Esophagus squamous epithelium (tissue), 5 donors: ENCODE measurements at regions not wholly inside any gene's neighbourhood (a gene's known extent, or its start where the extent isn't known, plus 50 kb on each side); places are given as distances from the start of the nearest gene placed in this dataset.

Source experiments
- DNase-seq: peaks from one replicate; lab custom pipeline; 2025; lab: John Stamatoyannopoulos, UW
- H3K27ac ChIP-seq, 4 donors: fragments of 200-600 bp; sonication (generic); one replicate each; pipeline ENCODE4 v1.5.1; 2016 to 2019; ENCODE audit warnings: mild to moderate bottlenecking in 1 of 4
- H3K27me3 ChIP-seq, 4 donors: fragments of 200-600 bp; sonication (generic); 1 replicate in 3 of 4; 2 replicates in 1 of 4; pipeline versions ENCODE4 v1.5.1 to v1.6.0; 2017 to 2021; ENCODE audit warnings: antibody characterized with exemption in 1 of 4
- H3K36me3 ChIP-seq, 3 donors: fragments of 200-600 bp; sonication (generic); one replicate each; pipeline ENCODE4 v1.5.1; 2016 to 2019
- H3K4me1 ChIP-seq, 3 donors: fragments of 200-600 bp; sonication (generic); one replicate each; pipeline ENCODE4 v1.5.1; 2017 to 2019
- H3K4me3 ChIP-seq, 4 donors: fragments of 200-600 bp; sonication (generic); 1 replicate in 3 of 4; 2 replicates in 1 of 4; pipeline ENCODE4 v1.5.1; 2016 to 2019; ENCODE audit warnings: mild to moderate bottlenecking in 2 of 4, moderate library complexity in 1 of 4
- H3K9me3 ChIP-seq, 3 donors: fragments of 200-600 bp; sonication (generic); one replicate each; pipeline ENCODE4 v1.5.1; 2016 to 2019
- POLR2A ChIP-seq, 4 donors: fragments of 450-650 bp; IDR thresholded peaks; one replicate each; pipeline ENCODE4 v1.6.1; 2017; ENCODE audit warnings: antibody characterized with exemption in 4 of 4, mild to moderate bottlenecking in 4 of 4, moderate library complexity in 3 of 4
- WGBS, 2 donors: methylation state at CpG; one replicate each; pipeline ENCODE4 v1.1.5; 2018; 5-methylcytosine and 5-hydroxymethylcytosine counted together
- intact Hi-C: fragments of 100-400 bp; cut with DNase I; formaldehyde crosslinking; loops from one replicate; pipeline ENCODE4 v1.15.0; 2022
- TF ChIP-seq, protein P1 (sequence below), 6 experiments: fragments of 450-650 bp in 4 of 6; fragments of 200-600 bp in 2 of 6; sonication (generic) in 2 of 6; IDR thresholded peaks; one replicate each; pipeline ENCODE4 v1.5.1; 2016 to 2019; ENCODE audit warnings: antibody characterized with exemption in 6 of 6, mild to moderate bottlenecking in 4 of 6, moderate library complexity in 4 of 6
- donor health status: DM: yes; HTN: yes; CAD: no.

DNA sequence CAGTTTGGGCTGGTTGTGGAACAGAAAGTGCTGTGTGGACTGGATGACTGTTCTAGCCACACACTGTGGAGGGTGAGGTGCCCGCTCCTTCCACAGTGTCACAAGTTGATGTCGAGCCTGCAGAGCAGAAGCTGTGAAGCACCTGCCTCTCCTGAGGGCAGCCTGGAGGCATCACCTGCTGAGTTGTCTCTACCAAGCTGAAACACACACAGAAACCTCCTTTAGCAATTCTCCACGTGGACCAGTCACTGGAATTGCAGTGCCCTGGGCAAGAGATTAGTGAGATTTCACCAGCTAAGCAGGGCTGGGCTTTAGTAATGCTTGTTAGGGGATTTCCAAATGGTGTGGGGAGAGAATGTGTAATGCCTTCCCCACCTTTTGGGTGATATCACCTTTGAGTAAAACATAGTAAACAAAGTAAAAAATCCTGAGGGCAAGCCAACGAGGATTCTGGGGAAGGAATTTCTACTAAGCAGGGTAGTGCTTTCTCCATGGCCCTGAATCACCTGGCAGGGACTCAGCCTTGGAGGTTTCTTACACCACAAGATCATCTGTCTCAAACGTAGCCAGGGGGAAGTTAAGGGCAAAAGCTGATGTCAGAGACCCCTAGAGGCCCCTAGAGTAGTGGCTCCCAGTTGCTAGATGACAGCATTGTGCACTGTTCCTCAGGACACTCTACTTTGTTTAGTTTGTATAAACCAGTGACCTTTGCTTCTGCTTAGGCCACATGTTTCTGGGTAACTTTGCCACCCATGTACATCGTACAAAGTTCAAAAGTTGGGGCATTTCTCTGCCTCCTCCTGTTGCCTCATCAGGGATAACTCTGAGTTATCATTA, 233.1 kb upstream of the IGFBP3 start:
- no peak overlapping the region for H3K4me3 ChIP-seq
- H3K27me3 ChIP-seq = peaks cover 0 to 5% (median 0%) of the 10 kb centered on the region in 4 donors
- H3K4me1 ChIP-seq = no peaks in the 10 kb centered on the region
- no peaks in the 10 kb centered on the region for H3K36me3 ChIP-seq
- DNase-seq = no peak
- TF ChIP-seq, protein P1, sequence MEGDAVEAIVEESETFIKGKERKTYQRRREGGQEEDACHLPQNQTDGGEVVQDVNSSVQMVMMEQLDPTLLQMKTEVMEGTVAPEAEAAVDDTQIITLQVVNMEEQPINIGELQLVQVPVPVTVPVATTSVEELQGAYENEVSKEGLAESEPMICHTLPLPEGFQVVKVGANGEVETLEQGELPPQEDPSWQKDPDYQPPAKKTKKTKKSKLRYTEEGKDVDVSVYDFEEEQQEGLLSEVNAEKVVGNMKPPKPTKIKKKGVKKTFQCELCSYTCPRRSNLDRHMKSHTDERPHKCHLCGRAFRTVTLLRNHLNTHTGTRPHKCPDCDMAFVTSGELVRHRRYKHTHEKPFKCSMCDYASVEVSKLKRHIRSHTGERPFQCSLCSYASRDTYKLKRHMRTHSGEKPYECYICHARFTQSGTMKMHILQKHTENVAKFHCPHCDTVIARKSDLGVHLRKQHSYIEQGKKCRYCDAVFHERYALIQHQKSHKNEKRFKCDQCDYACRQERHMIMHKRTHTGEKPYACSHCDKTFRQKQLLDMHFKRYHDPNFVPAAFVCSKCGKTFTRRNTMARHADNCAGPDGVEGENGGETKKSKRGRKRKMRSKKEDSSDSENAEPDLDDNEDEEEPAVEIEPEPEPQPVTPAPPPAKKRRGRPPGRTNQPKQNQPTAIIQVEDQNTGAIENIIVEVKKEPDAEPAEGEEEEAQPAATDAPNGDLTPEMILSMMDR (IDR thresholded peaks at IDR 0.05) = no peak
- no peak for TF ChIP-seq POLR2A (IDR thresholded peaks at IDR 0.05)
- intact Hi-C loops = no loop called here
- no peak overlapping the region for H3K27ac ChIP-seq
- H3K9me3 ChIP-seq = no peaks in the 10 kb centered on the region
- 30 to 50% methylated on average over 5 to 6 of the region's 6 CpGs for WGBS, 2 donors

DNA sequence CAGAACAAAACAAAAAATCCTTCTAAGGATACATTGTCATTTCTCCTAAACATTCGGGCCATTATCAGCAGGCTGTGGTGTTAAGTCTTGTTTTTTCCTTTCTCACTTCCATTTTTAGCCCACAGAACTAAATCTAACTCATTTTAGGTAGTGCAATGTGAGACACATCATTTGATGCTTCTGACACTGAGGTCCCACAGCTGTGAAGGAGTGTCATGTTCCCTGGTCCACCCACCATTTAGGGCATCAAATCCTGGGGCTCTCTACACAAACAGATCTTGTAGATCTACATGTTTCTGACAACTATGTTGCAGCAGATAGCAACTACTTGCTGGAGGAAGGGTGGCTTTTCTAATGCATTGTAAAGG, 232.5 kb upstream of the IGFBP3 start:
- Histone ChIP-seq H3K36me3 (no peaks in the 10 kb centered on the region), H3K27me3 (peaks cover 0 to 5% (median 0%) of the 10 kb centered on the region in 4 donors), H3K4me1 (no peaks in the 10 kb centered on the region), H3K27ac (no peak overlapping the region), H3K4me3 (no peak overlapping the region), H3K9me3 (no peaks in the 10 kb centered on the region)
- intact Hi-C loops = no loop called here
- DNase-seq = no peak
- 57 to 66% methylated on average over 1 of the region's 1 CpG for WGBS, 2 donors
- no peak for TF ChIP-seq POLR2A (IDR thresholded peaks at IDR 0.05)
- TF ChIP-seq, protein P1 (IDR thresholded peaks at IDR 0.05) = no peak

- no peaks in the 10 kb centered on the region for H3K4me1 ChIP-seq
- peaks cover 0 to 5% (median 0%) of the 10 kb centered on the region in 4 donors for H3K27me3 ChIP-seq
- DNase-seq = no peak
- WGBS, 2 donors = 63 to 67% methylated on average over 1 to 2 of the region's 2 CpGs
- no peaks in the 10 kb centered on the region for H3K36me3 ChIP-seq
- H3K9me3 ChIP-seq = no peaks in the 10 kb centered on the region
- intact Hi-C loops = no loop called here
- H3K27ac ChIP-seq = no peak overlapping the region
- TF ChIP-seq, protein P1 (IDR thresholded peaks at IDR 0.05) = no peak
- TF ChIP-seq POLR2A (IDR thresholded peaks at IDR 0.05) = no peak
- no peak overlapping the region for H3K4me3 ChIP-seq
Measured at GRCh38 chr7:46152696-46153095, 231.6 kb upstream of the IGFBP3 start.

- no peak for DNase-seq
- no peaks in the 10 kb centered on the region for H3K4me1 ChIP-seq
- no peaks in the 10 kb centered on the region for H3K36me3 ChIP-seq
- TF ChIP-seq, protein P1 (IDR thresholded peaks at IDR 0.05) = no peak
- TF ChIP-seq POLR2A (IDR thresholded peaks at IDR 0.05) = no peak
- H3K9me3 ChIP-seq = no peaks in the 10 kb centered on the region
- H3K4me3 ChIP-seq = no peak overlapping the region
- peaks cover 0 to 5% (median 0%) of the 10 kb centered on the region in 4 donors for H3K27me3 ChIP-seq
- intact Hi-C loops = no loop called here
- no peak overlapping the region for H3K27ac ChIP-seq
Measured at GRCh38 chr7:46150721-46151120, 229.6 kb upstream of the IGFBP3 start.

- 33 to 64% methylated on average over 1 of the region's 1 CpG for WGBS, 2 donors
- H3K27ac ChIP-seq = no peak overlapping the region
- no peak for DNase-seq
- H3K27me3 ChIP-seq = peaks cover 0 to 5% (median 0%) of the 10 kb centered on the region in 4 donors
- no peaks in the 10 kb centered on the region for H3K36me3 ChIP-seq
- intact Hi-C loops = no loop called here
- no peak overlapping the region for H3K4me3 ChIP-seq
- TF ChIP-seq POLR2A (IDR thresholded peaks at IDR 0.05) = no peak
- TF ChIP-seq, protein P1 (IDR thresholded peaks at IDR 0.05) = no peak
- no peaks in the 10 kb centered on the region for H3K9me3 ChIP-seq
- H3K4me1 ChIP-seq = no peaks in the 10 kb centered on the region
Measured at GRCh38 chr7:46150202-46150601, 229.1 kb upstream of the IGFBP3 start.
